ENCODE measurements at regions not wholly inside any gene's neighbourhood (a gene's known extent, or its start where the extent isn't known, plus 50 kb on each side); places are given as distances from the start of the nearest gene placed in this dataset.

DNA sequence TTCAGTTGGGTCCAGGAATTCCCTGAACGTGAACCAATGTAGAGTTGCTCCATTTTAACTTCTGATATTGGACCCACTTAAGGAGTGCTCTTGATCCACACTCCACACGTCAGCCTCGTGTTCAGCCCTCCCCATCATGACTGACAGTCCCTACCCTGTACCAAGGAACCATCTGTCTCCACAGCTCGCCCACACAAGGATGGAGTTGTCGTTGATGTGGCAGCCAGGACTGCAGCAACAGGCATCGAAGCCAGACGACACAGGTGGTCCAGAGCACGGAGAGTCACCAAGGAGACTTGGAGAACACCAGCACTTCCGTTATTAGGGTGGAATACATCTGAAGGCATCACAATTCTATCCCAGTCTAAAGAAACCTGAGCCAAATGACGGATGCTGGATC lies 472.1 kb upstream of the NR3C2 start:
- TF ChIP-seq, protein P1, sequence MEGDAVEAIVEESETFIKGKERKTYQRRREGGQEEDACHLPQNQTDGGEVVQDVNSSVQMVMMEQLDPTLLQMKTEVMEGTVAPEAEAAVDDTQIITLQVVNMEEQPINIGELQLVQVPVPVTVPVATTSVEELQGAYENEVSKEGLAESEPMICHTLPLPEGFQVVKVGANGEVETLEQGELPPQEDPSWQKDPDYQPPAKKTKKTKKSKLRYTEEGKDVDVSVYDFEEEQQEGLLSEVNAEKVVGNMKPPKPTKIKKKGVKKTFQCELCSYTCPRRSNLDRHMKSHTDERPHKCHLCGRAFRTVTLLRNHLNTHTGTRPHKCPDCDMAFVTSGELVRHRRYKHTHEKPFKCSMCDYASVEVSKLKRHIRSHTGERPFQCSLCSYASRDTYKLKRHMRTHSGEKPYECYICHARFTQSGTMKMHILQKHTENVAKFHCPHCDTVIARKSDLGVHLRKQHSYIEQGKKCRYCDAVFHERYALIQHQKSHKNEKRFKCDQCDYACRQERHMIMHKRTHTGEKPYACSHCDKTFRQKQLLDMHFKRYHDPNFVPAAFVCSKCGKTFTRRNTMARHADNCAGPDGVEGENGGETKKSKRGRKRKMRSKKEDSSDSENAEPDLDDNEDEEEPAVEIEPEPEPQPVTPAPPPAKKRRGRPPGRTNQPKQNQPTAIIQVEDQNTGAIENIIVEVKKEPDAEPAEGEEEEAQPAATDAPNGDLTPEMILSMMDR (optimal IDR thresholded peaks at IDR 0.05 in 1 of 3, IDR thresholded peaks at IDR 0.05 in 1 of 3, conservative IDR thresholded peaks at IDR 0.05 in 1 of 3; ENCODE audit: extremely low read depth in 1 of 3, insufficient read depth in 2 of 3, low read length in 3 of 3) = no peak
- TF ChIP-seq EZH2 (IDR thresholded peaks at IDR 0.05; ENCODE audit: low read length) = no peak
